Heart left ventricle (tissue), 16 donors: ENCODE measurements at regions not wholly inside any gene's neighbourhood (a gene's known extent, or its start where the extent isn't known, plus 50 kb on each side); places are given as distances from the start of the nearest gene placed in this dataset.

Source experiments
- ATAC-seq, 4 donors: fragments of 200-7000 bp; cut with Tn5 transposase; one replicate each; pipeline ENCODE4 v1.9.1; 2020 to 2022; ENCODE audit warnings: moderate library complexity in 4 of 4, mild to moderate bottlenecking in 3 of 4, moderate number of reproducible peaks in 1 of 4
- DNase-seq, 5 donors: peaks; one replicate each; pipeline ENCODE4 v3.0.0-alpha.2; 2020
- H3K27ac ChIP-seq, 12 donors: fragments of 200-600 bp; sonication (generic) in 4 of 12; one replicate each; pipeline versions ENCODE4 v1.5.0 to v1.8.0; 2016 to 2022; ENCODE audit warnings: mild to moderate bottlenecking in 2 of 12
- H3K27me3 ChIP-seq, 9 donors: fragments of 200-600 bp; sonication (generic) in 2 of 9; one replicate each; pipeline versions ENCODE4 v1.5.1 to v1.8.0; 2016 to 2022; ENCODE audit warnings: mild to moderate bottlenecking in 3 of 9
- H3K36me3 ChIP-seq, 9 donors: fragments of 200-600 bp; sonication (generic) in 2 of 9; one replicate each; pipeline versions ENCODE4 v1.5.0 to v1.8.0; 2018 to 2022; ENCODE audit warnings: mild to moderate bottlenecking in 2 of 9
- H3K4me1 ChIP-seq, 12 donors: fragments of 200-600 bp; sonication (generic) in 4 of 12; one replicate each; pipeline versions ENCODE4 v1.5.0 to v1.8.0; 2016 to 2022; ENCODE audit warnings: mild to moderate bottlenecking in 3 of 12
- H3K4me3 ChIP-seq, 12 donors: fragments of 200-600 bp; sonication (generic) in 4 of 12; one replicate each; pipeline versions ENCODE4 v1.5.0 to v1.8.0; 2017 to 2022; ENCODE audit warnings: mild to moderate bottlenecking in 9 of 12, moderate library complexity in 4 of 12
- H3K9me3 ChIP-seq, 12 donors: fragments of 200-600 bp; sonication (generic) in 4 of 12; one replicate each; pipeline versions ENCODE4 v1.5.0 to v1.8.0; 2016 to 2022; ENCODE audit warnings: mild to moderate bottlenecking in 1 of 12
- CTCF ChIP-seq, 12 donors: fragments of 200-600 bp; sonication (generic) in 4 of 12; IDR thresholded peaks; one replicate each; pipeline versions ENCODE4 v1.5.0 to v1.8.0; 2018 to 2022; ENCODE audit warnings: antibody characterized with exemption in 12 of 12, mild to moderate bottlenecking in 5 of 12
- POLR2A ChIP-seq, 2 donors: fragments of 450-650 bp; IDR thresholded peaks; one replicate each; pipeline ENCODE4 v1.6.1; 2017; ENCODE audit warnings: antibody characterized with exemption in 2 of 2, mild to moderate bottlenecking in 2 of 2, moderate library complexity in 2 of 2
- WGBS, 4 donors: extraction: QIAGEN DNeasy Blood & Tissue Kit in 2 of 4; methylation state at CpG; one replicate each; pipeline versions ENCODE4 v1.1.5 to v1.1.7; 2013 to 2018; 5-methylcytosine and 5-hydroxymethylcytosine counted together
- intact Hi-C, 10 donors: fragments of 100-400 bp; cut with DNase I; formaldehyde crosslinking; loops; one replicate each; pipeline versions ENCODE4 v1.11.1 to v1.14.2; 2022
- donor health status: ischemic (EF 13 %, LVEDD 7.1; RV severe dilation, severe dysfunction).
- donor health status: healthy with polysubstance abuse.
- donor health status: DM: no; HTN: yes; CAD: no.
- donor health status: DM: no; HTN: no; CAD: no.
- donor health status: ischemic (EF 25% LVEDD 6.9; RV normal size, moderate dysfunction).
- donor health status: ischemic (EF 25% LVEDD 5.7; RV mildly dilated, moderate dysfunction).
- donor health status: healthy.
- donor health status: DM: yes; HTN: yes; CAD: no.
- donor health status: ischemic (EF 35%, LVEDD 5.7; RV mildly dilated, moderate dysfunction).
- donor health status: nonischemic (EF 11% LVEDD 7.7; RV severe dilation, severe dysfunction).
- donor health status: DM: yes; HTN: yes; CAD: no.
- donor health status: PGD.
- donor health status: ischemic (EF 29% LVEDD 5.4; RV normal size, mild dysfunction).
- donor health status: nonischemic (EF 23%, LVEDD 6.1; RV moderate dilation, normal function).

GRCh38 chr7:83857691-83858090 is 208.8 kb upstream of the SEMA3E start:
- TF ChIP-seq CTCF (IDR thresholded peaks at IDR 0.05) (no peak), POLR2A (IDR thresholded peaks at IDR 0.05) (no peak)
- Histone ChIP-seq H3K27me3 (no peaks in the 10 kb centered on the region), H3K36me3 (no peaks in the 10 kb centered on the region), H3K27ac (no peak overlapping the region), H3K4me3 (no peak overlapping the region), H3K9me3 (no peaks in the 10 kb centered on the region), H3K4me1 (no peaks in the 10 kb centered on the region)
- no peak for ATAC-seq
- DNase-seq, result no peak
- intact Hi-C loops, result no loop called here
- WGBS, 4 donors, result 52 to 64% (median 59%) methylated on average over 1 of the region's 1 CpG

- intact Hi-C loops, result no loop called here
- H3K4me1 ChIP-seq, result no peaks in the 10 kb centered on the region
- no peaks in the 10 kb centered on the region for H3K9me3 ChIP-seq
- TF ChIP-seq CTCF (IDR thresholded peaks at IDR 0.05) (no peak), POLR2A (IDR thresholded peaks at IDR 0.05) (no peak)
- DNase-seq (no peak), ATAC-seq (no peak)
- H3K4me3 ChIP-seq, result no peak overlapping the region
- WGBS, 4 donors, result 86 to 92% (median 88%) methylated on average over 5 of the region's 5 CpGs
- no peaks in the 10 kb centered on the region for H3K36me3 ChIP-seq
- no peaks in the 10 kb centered on the region for H3K27me3 ChIP-seq
- no peak overlapping the region for H3K27ac ChIP-seq
Measured at GRCh38 chr7:83856094-83856493, 207.2 kb upstream of the SEMA3E start.

GRCh38 chr7:83852136-83852535 is 203.2 kb upstream of the SEMA3E start:
- ATAC-seq, result no peak
- TF ChIP-seq CTCF (IDR thresholded peaks at IDR 0.05) (no peak), POLR2A (IDR thresholded peaks at IDR 0.05) (no peak)

GRCh38 chr7:83851551-83851950 is 202.6 kb upstream of the SEMA3E start:
- TF ChIP-seq POLR2A (IDR thresholded peaks at IDR 0.05) (no peak), CTCF (IDR thresholded peaks at IDR 0.05) (no peak)
- Histone ChIP-seq H3K27ac (no peak overlapping the region), H3K36me3 (no peaks in the 10 kb centered on the region), H3K9me3 (no peaks in the 10 kb centered on the region), H3K27me3 (no peaks in the 10 kb centered on the region), H3K4me3 (no peak overlapping the region), H3K4me1 (no peaks in the 10 kb centered on the region)
- WGBS, 4 donors, result 69 to 79% (median 74%) methylated on average over 1 of the region's 1 CpG
- intact Hi-C loops, result no loop called here
- no peak for DNase-seq
- ATAC-seq, result no peak

More at GRCh38 chr7:83852136-83852535, 203.2 kb upstream of the SEMA3E start:
- no peak for DNase-seq
- Histone ChIP-seq H3K4me1 (no peaks in the 10 kb centered on the region), H3K27me3 (no peaks in the 10 kb centered on the region), H3K36me3 (no peaks in the 10 kb centered on the region), H3K27ac (no peak overlapping the region), H3K4me3 (no peak overlapping the region), H3K9me3 (no peaks in the 10 kb centered on the region)
- intact Hi-C loops, result no loop called here
- WGBS, 4 donors, result 68 to 77% (median 71%) methylated on average over 2 of the region's 2 CpGs
